H9 (cell line): ENCODE measurements at regions not wholly inside any gene's neighbourhood (a gene's known extent, or its start where the extent isn't known, plus 50 kb on each side); places are given as distances from the start of the nearest gene placed in this dataset.

Source experiments
- DNase-seq: peaks from one replicate; pipeline ENCODE4 v3.0.0-alpha.2; 2017
- H2AFZ ChIP-seq: one replicate; pipeline ENCODE4 v1.6.1; 2013; ENCODE audit warnings: mild to moderate bottlenecking, low read length, control low read depth, moderate library complexity
- H2AK5ac ChIP-seq: 2 replicates; pipeline ENCODE4 v1.6.1; 2013; ENCODE audit warnings: low read length, control low read depth, mixed read lengths; ENCODE audit not compliant: insufficient read length
- H2BK120ac ChIP-seq: one replicate; pipeline ENCODE4 v1.6.1; 2013; ENCODE audit warnings: low read depth, mild to moderate bottlenecking, low read length, control low read depth, inconsistent platforms; ENCODE audit not compliant: poor library complexity, severe bottlenecking
- H2BK12ac ChIP-seq: 2 replicates; pipeline ENCODE4 v1.6.1; 2013; ENCODE audit warnings: low read length, control low read depth, mixed read lengths, low read depth; ENCODE audit not compliant: insufficient read length
- H2BK15ac ChIP-seq: 2 replicates; pipeline ENCODE4 v1.6.1; 2013; ENCODE audit warnings: low read depth, low read length, control low read depth
- H2BK20ac ChIP-seq: one replicate; pipeline ENCODE4 v1.6.1; 2013; ENCODE audit warnings: low read depth, mild to moderate bottlenecking, low read length, control low read depth, inconsistent platforms; ENCODE audit not compliant: poor library complexity, severe bottlenecking
- H2BK5ac ChIP-seq: 2 replicates; pipeline ENCODE4 v1.6.1; 2013; ENCODE audit warnings: low read length, control low read depth, mixed read lengths; ENCODE audit not compliant: insufficient read length
- H3K14ac ChIP-seq: 2 replicates; pipeline ENCODE4 v1.6.1; 2013; ENCODE audit warnings: low read length, control low read depth; ENCODE audit not compliant: insufficient read depth
- H3K18ac ChIP-seq: 2 replicates; pipeline ENCODE4 v1.6.1; 2013; ENCODE audit warnings: low read depth, mild to moderate bottlenecking, mixed read lengths, low read length, control low read depth; ENCODE audit not compliant: insufficient read length
- H3K23ac ChIP-seq: 2 replicates; pipeline ENCODE4 v1.6.1; 2013; ENCODE audit warnings: low read length, control low read depth, mixed read lengths, low read depth; ENCODE audit not compliant: insufficient read length
- H3K23me2 ChIP-seq: 2 replicates; pipeline ENCODE4 v1.6.1; 2013; ENCODE audit warnings: low read depth, mild to moderate bottlenecking, mixed read lengths, low read length, control low read depth; ENCODE audit not compliant: insufficient read length, poor library complexity, severe bottlenecking
- H3K27ac ChIP-seq: 2 replicates; pipeline ENCODE4 v1.5.1; 2013; ENCODE audit warnings: low read length, control low read depth, mixed read lengths, low read depth; ENCODE audit not compliant: insufficient read length
- H3K27me3 ChIP-seq: 2 replicates; pipeline ENCODE4 v1.6.1; 2013; ENCODE audit warnings: low read length, control low read depth, inconsistent platforms; ENCODE audit not compliant: insufficient read depth
- H3K4ac ChIP-seq: 2 replicates; pipeline ENCODE4 v1.6.1; 2013; ENCODE audit warnings: low read depth, mild to moderate bottlenecking, control low read depth, inconsistent platforms, low read length, moderate library complexity
- H3K4me1 ChIP-seq: 2 replicates; pipeline ENCODE4 v1.6.1; 2013; ENCODE audit warnings: low read length, control low read depth, inconsistent platforms; ENCODE audit not compliant: insufficient read depth
- H3K4me2 ChIP-seq: 2 replicates; pipeline ENCODE4 v1.6.1; 2013; ENCODE audit warnings: low read length, control low read depth, mixed read lengths; ENCODE audit not compliant: insufficient read length, insufficient read depth
- H3K56ac ChIP-seq: 2 replicates; pipeline ENCODE4 v1.6.1; 2013; ENCODE audit warnings: low read depth, mild to moderate bottlenecking, mixed read lengths, low read length, control low read depth; ENCODE audit not compliant: insufficient read length
- H3K79me1 ChIP-seq: 2 replicates; pipeline ENCODE4 v1.6.1; 2013; ENCODE audit warnings: low read depth, mild to moderate bottlenecking, moderate library complexity, low read length, control low read depth, inconsistent platforms; ENCODE audit not compliant: insufficient read depth, poor library complexity, severe bottlenecking
- H3K79me2 ChIP-seq: 2 replicates; pipeline ENCODE4 v1.6.1; 2013; ENCODE audit warnings: low read length, control low read depth, inconsistent platforms; ENCODE audit not compliant: insufficient read depth
- H3K9ac ChIP-seq: 2 replicates; pipeline ENCODE4 v1.6.1; 2013; ENCODE audit warnings: low read length, control low read depth, mixed read lengths; ENCODE audit not compliant: insufficient read length; ENCODE audit errors: extremely low read depth
- H3K9me3 ChIP-seq: one replicate; pipeline ENCODE4 v1.6.1; 2013; ENCODE audit warnings: low read depth, low read length, inconsistent platforms; ENCODE audit not compliant: control insufficient read depth
- H3T11ph ChIP-seq: one replicate; pipeline ENCODE4 v1.6.1; 2013; ENCODE audit warnings: mild to moderate bottlenecking, low read length, control low read depth, inconsistent platforms
- H4K20me1 ChIP-seq: one replicate; pipeline ENCODE4 v1.6.1; 2013; ENCODE audit not compliant: control insufficient read depth, insufficient read length, insufficient read depth
- H4K5ac ChIP-seq: 2 replicates; pipeline ENCODE4 v1.6.1; 2013; ENCODE audit warnings: low read depth, mild to moderate bottlenecking, mixed read lengths, low read length, control low read depth; ENCODE audit not compliant: insufficient read length
- H4K8ac ChIP-seq: replicated peaks from 2 replicates; pipeline ENCODE4 v1.6.1; 2013; ENCODE audit warnings: low read length, control low read depth, mixed read lengths, low read depth; ENCODE audit not compliant: insufficient read length
- H4K91ac ChIP-seq: 2 replicates; pipeline ENCODE4 v1.6.1; 2013; ENCODE audit warnings: low read depth, mild to moderate bottlenecking, moderate library complexity, mixed read lengths, low read length, control low read depth; ENCODE audit not compliant: insufficient read length
- H3K27ac Mint-ChIP-seq, 3 experiments: 2 replicates in 2 of 3; 3 replicates in 1 of 3; pipeline ENCODE4 v1.8.0; 2020 to 2021; ENCODE audit warnings: mixed read lengths in 3 of 3, mild to moderate bottlenecking in 1 of 3, moderate library complexity in 1 of 3
- H3K27me3 Mint-ChIP-seq: 2 replicates; pipeline ENCODE4 v1.8.0; 2021; ENCODE audit warnings: low read depth, mild to moderate bottlenecking, moderate library complexity, mixed read lengths
- H3K36me3 Mint-ChIP-seq, 3 experiments: 2 replicates in 2 of 3; 3 replicates in 1 of 3; pipeline ENCODE4 v1.8.0; 2020 to 2021; ENCODE audit warnings: low read depth in 3 of 3, mixed read lengths in 3 of 3; ENCODE audit not compliant: insufficient read depth in 1 of 3
- H3K4me1 Mint-ChIP-seq, 2 experiments: 2 replicates each; pipeline ENCODE4 v1.8.0; 2020; ENCODE audit warnings: mixed read lengths in 2 of 2
- H3K4me3 Mint-ChIP-seq, 2 experiments: 2 replicates in 1 of 2; 3 replicates in 1 of 2; pipeline ENCODE4 v1.8.0; 2020 to 2021; ENCODE audit warnings: mild to moderate bottlenecking in 2 of 2, mixed read lengths in 2 of 2, moderate library complexity in 1 of 2
- H3K9me3 Mint-ChIP-seq, 2 experiments: 2 replicates in 1 of 2; 3 replicates in 1 of 2; pipeline ENCODE4 v1.8.0; 2020; ENCODE audit warnings: mild to moderate bottlenecking in 2 of 2, mixed read lengths in 2 of 2, moderate library complexity in 1 of 2
- CTCF ChIP-seq: fragments of 200-600 bp; sonication (generic); conservative IDR thresholded peaks from 3 replicates; pipeline ENCODE4 v1.8.0; 2021; ENCODE audit warnings: antibody characterized with exemption, mild to moderate bottlenecking
- WGBS: extraction: QIAGEN DNeasy Blood & Tissue Kit; methylation state at CpG from one replicate; pipeline ENCODE4 v1.1.7; 2013; ENCODE audit warnings: missing lambda C conversion rate, low lambda C conversion rate, mixed read lengths; ENCODE audit not compliant: insufficient read length; ENCODE audit errors: extremely low coverage; 5-methylcytosine and 5-hydroxymethylcytosine counted together

GRCh38 chr2:129891341-129892320 is 87.8 kb upstream of the RAB6C start:
- Histone ChIP-seq H4K5ac (no peak overlapping the region), H4K20me1 (no peaks in the 10 kb centered on the region), H2BK12ac (no peak overlapping the region), H3T11ph (no peak overlapping the region), H2AK5ac (no peak overlapping the region), H3K4me2 (no peak overlapping the region), H3K4ac (no peak overlapping the region), H3K56ac (no peak overlapping the region), H3K18ac (no peak overlapping the region), H3K79me1 (no peaks in the 10 kb centered on the region), H3K9me3 (no peaks in the 10 kb centered on the region), H2BK15ac (no peak overlapping the region), H3K27me3 (no peaks in the 10 kb centered on the region), H4K91ac (no peak overlapping the region), H2AFZ (no peak overlapping the region), H2BK5ac (no peak overlapping the region), H3K4me1 (no peaks in the 10 kb centered on the region; the same call in 1 of the 2 replicates), H4K8ac (no peak overlapping the region), H3K27ac (no peak overlapping the region), H3K9ac (no peak overlapping the region), H2BK20ac (no peak overlapping the region), H3K23ac (no peak overlapping the region), H3K79me2 (no peaks in the 10 kb centered on the region), H2BK120ac (no peak overlapping the region), H3K14ac (no peak overlapping the region), H3K23me2 (no peaks in the 10 kb centered on the region)
- Mint-ChIP-seq H3K4me1 (peaks cover 21 to 27% of the 10 kb centered on the region in 2 experiments), H3K27ac (no peak overlapping the region; a peak in 2 of 7 replicates), H3K27me3 (peaks cover 27% of the 10 kb centered on the region), H3K9me3 (peaks cover 0 to 2% of the 10 kb centered on the region in 2 experiments; a peak in 1 of 5 replicates), H3K4me3 (no peak overlapping the region), H3K36me3 (no peaks in the 10 kb centered on the region; a peak in 1 of 7 replicates)
- no CpG with 5 or more reads among the region's 14 CpGs for WGBS
- DNase-seq: peak; percentile 53
- TF ChIP-seq CTCF: no peak; the same call in none of the 3 replicates
